GM12878 (cell line): ENCODE measurements at regions not wholly inside any gene's neighbourhood (a gene's known extent, or its start where the extent isn't known, plus 50 kb on each side); places are given as distances from the start of the nearest gene placed in this dataset.

Experiments
- ATAC-seq: fragments of 200-7000 bp; cut with Tn5 transposase; 3 replicates; pipeline ENCODE4 v1.9.1; 2020; ENCODE audit warnings: mild to moderate bottlenecking, moderate library complexity
- BruUV-seq: library from RNA; stranded (reverse); fragments of 400-500 nt; replicated peaks from 2 replicates; lab custom pipeline; 2021; lab: Mats Ljungman, UMichigan
- CTCF ChIA-PET: fragments of 300-600 bp; sonication (Branson Sonifier 250); formaldehyde crosslinking; extraction: SDS; loops from one replicate; lab custom pipeline; 2021; ENCODE audit warnings: inconsistent platforms; lab: Yijun Ruan, JAX
- POLR2A ChIA-PET: fragments of 350-600 bp; formaldehyde crosslinking; extraction: SDS; loops from one replicate; lab custom pipeline; 2021; ENCODE audit warnings: inconsistent platforms; lab: Charles Lee
- RAD21 ChIA-PET: fragments of 300-600 bp; sonication (Branson Sonifier 250); formaldehyde crosslinking; loops from one replicate; lab custom pipeline; 2023; ENCODE audit warnings: antibody characterized with exemption; ENCODE audit not compliant: unreplicated experiment; lab: Charles Lee
- SMC1A ChIA-PET: fragments of 300-600 bp; sonication (Branson Sonifier 250); formaldehyde crosslinking; loops from one replicate; lab custom pipeline; 2023; ENCODE audit not compliant: unreplicated experiment, uncharacterized antibody; lab: Charles Lee
- DNase-seq: peaks from one replicate; pipeline ENCODE4 v3.0.0-alpha.2; 2011; ENCODE audit warnings: low read depth, low spot score
- FAIRE-seq: peaks from 3 replicates; lab custom pipeline; 2011; peaks lifted over from hg19 to GRCh38; lab: Jason Lieb, UNC
- H2AFZ ChIP-seq: 2 replicates; pipeline ENCODE4 v1.6.0; 2011; ENCODE audit warnings: low read depth, low read length, control low read depth; ENCODE audit not compliant: control insufficient read depth
- H3K27ac ChIP-seq: 2 replicates; pipeline ENCODE4 v1.5.1; 2011; ENCODE audit warnings: control low read depth; ENCODE audit not compliant: control insufficient read depth, insufficient read depth
- H3K27me3 ChIP-seq, 2 experiments: replicated peaks in 1 of 2; 2 replicates each; pipeline versions ENCODE4 v1.6.0 to v1.6.1; 2011; ENCODE audit warnings: low read length in 1 of 2; ENCODE audit not compliant: control insufficient read depth in 2 of 2, insufficient read depth in 2 of 2
- H3K36me3 ChIP-seq, 2 experiments: 2 replicates each; pipeline ENCODE4 v1.5.1; 2011; ENCODE audit warnings: low read length in 1 of 2; ENCODE audit not compliant: control insufficient read depth in 2 of 2, insufficient read depth in 2 of 2
- H3K4me1 ChIP-seq: 2 replicates; pipeline ENCODE4 v1.6.1; 2011; ENCODE audit warnings: mild to moderate bottlenecking, low read length, moderate library complexity, mixed read lengths; ENCODE audit not compliant: control insufficient read depth, insufficient read depth
- H3K4me2 ChIP-seq: 2 replicates; pipeline ENCODE4 v1.6.0; 2011; ENCODE audit warnings: control low read depth; ENCODE audit not compliant: control insufficient read depth, insufficient read depth
- H3K4me3 ChIP-seq: fragments of 200-600 bp; sonication (generic); 2 replicates; pipeline ENCODE4 v1.5.1; 2016
- H3K79me2 ChIP-seq: 2 replicates; pipeline ENCODE4 v1.6.0; 2011; ENCODE audit warnings: low read length; ENCODE audit not compliant: control insufficient read depth, insufficient read depth
- H3K9ac ChIP-seq: 2 replicates; pipeline ENCODE4 v1.8.0; 2011; ENCODE audit warnings: low read length, control low read depth, mixed read lengths; ENCODE audit not compliant: control insufficient read depth, insufficient read depth
- H3K9me3 ChIP-seq: replicated peaks from 3 replicates; pipeline ENCODE4 v1.5.1; 2011; ENCODE audit warnings: mild to moderate bottlenecking, low read length; ENCODE audit not compliant: control insufficient read depth, insufficient read depth
- H4K20me1 ChIP-seq: 2 replicates; pipeline ENCODE4 v1.6.0; 2011; ENCODE audit not compliant: control insufficient read depth, insufficient read depth
- ATF2 ChIP-seq: IDR thresholded peaks from 2 replicates; pipeline ENCODE4 v1.6.1; 2012; ENCODE audit warnings: low read length, inconsistent platforms
- ATF3 ChIP-seq: IDR thresholded peaks from 2 replicates; pipeline ENCODE4 v1.6.1; 2011; ENCODE audit warnings: low read depth, mild to moderate bottlenecking, low read length, moderate library complexity, borderline replicate concordance; ENCODE audit errors: extremely low read depth
- ETV6 ChIP-seq, 2 experiments: fragments of 450-650 bp in 1 of 2; IDR thresholded peaks in 1 of 2; conservative IDR thresholded peaks in 1 of 2; 2 replicates each; pipeline ENCODE4 v1.6.1; 2014; ENCODE audit warnings: antibody characterized with exemption in 1 of 2, borderline replicate concordance in 1 of 2, low read depth in 1 of 2, mild to moderate bottlenecking in 1 of 2, moderate library complexity in 1 of 2
- MYC ChIP-seq: IDR thresholded peaks from 2 replicates; pipeline ENCODE4 v1.6.1; 2011; ENCODE audit warnings: mild to moderate bottlenecking, low read length, moderate library complexity, inconsistent platforms; ENCODE audit not compliant: insufficient read depth, insufficient replicate concordance, insufficient read length, severe bottlenecking
- NFYA ChIP-seq: IDR thresholded peaks from 2 replicates; pipeline ENCODE4 v1.6.1; 2011; ENCODE audit warnings: low read depth, mild to moderate bottlenecking, low read length, improper control_type of control experiment, borderline replicate concordance
- SPI1 ChIP-seq: IDR thresholded peaks from 2 replicates; pipeline ENCODE4 v1.6.1; 2011; ENCODE audit warnings: low read depth, mild to moderate bottlenecking, low read length, moderate library complexity, borderline replicate concordance; ENCODE audit not compliant: insufficient read depth
- WGBS: methylation state at CpG from one replicate; pipeline ENCODE4 v1.1.6; 2016; ENCODE audit warnings: low lambda C conversion rate; ENCODE audit not compliant: insufficient replicate concordance, insufficient coverage; ENCODE audit errors: missing lambda C conversion rate; 5-methylcytosine and 5-hydroxymethylcytosine counted together
- in situ Hi-C: fragments of 300-500 bp; cut with MboI; formaldehyde crosslinking; loops from 9 replicates; pipeline ENCODE4 v1.14.3; 2018; ENCODE audit warnings: mixed read lengths
- intact Hi-C: fragments of 100-400 bp; cut with micrococcal nuclease; formaldehyde crosslinking; loops from one replicate; pipeline ENCODE4 v1.14.2; 2022; ENCODE audit not compliant: unreplicated experiment

- WGBS = 21% methylated on average over 3 of the region's 3 CpGs
- Histone ChIP-seq H3K4me2 (no peak overlapping the region), H3K27me3 (no peaks in the 10 kb centered on the region), H2AFZ (no peak overlapping the region), H3K4me1 (no peaks in the 10 kb centered on the region), H3K9me3 (no peaks in the 10 kb centered on the region), H4K20me1 (no peaks in the 10 kb centered on the region), H3K9ac (no peak overlapping the region), H3K4me3 (no peak overlapping the region), H3K27ac (no peak overlapping the region), H3K36me3 (no peaks in the 10 kb centered on the region)
- ChIA-PET CTCF (no interaction called here), POLR2A (no interaction called here)
- FAIRE-seq = no peak
- intact Hi-C loops = no loop called here
- no peak for ATAC-seq
- TF ChIP-seq NFYA (no peak), ETV6 (conservative IDR thresholded peaks at IDR 0.05 in 1 of 2, IDR thresholded peaks at IDR 0.05 in 1 of 2; ENCODE audit: borderline replicate concordance in 1 of 2, low read depth in 1 of 2) (no peak)
- TF ChIP-seq, all 136 proteins: peak for 0
- no peak for DNase-seq
- in situ Hi-C loops = no loop called here
- RAD21 ChIA-PET = no interaction called here
- SMC1A ChIA-PET = no interaction called here
- BruUV-seq = no TSS peak
- no peaks in the 10 kb centered on the region for H3K79me2 ChIP-seq
These were observed 266.1 kb downstream of the TSHZ3 start for GRCh38 chr19:31083105-31083504.

GRCh38 chr19:31075146-31075655, 274.0 kb downstream of the TSHZ3 start:
- intact Hi-C loops (no loop called here), in situ Hi-C loops (no loop called here)
- H2AFZ ChIP-seq = no peak overlapping the region
- CTCF ChIA-PET = no interaction called here
- FAIRE-seq = no peak
- no peaks in the 10 kb centered on the region for H3K4me1 ChIP-seq
- no peaks in the 10 kb centered on the region for H4K20me1 ChIP-seq
- BruUV-seq = no TSS peak
- H3K9me3 ChIP-seq = no peaks in the 10 kb centered on the region
- H3K36me3 ChIP-seq = no peaks in the 10 kb centered on the region
- no peak overlapping the region for H3K9ac ChIP-seq
- RAD21 ChIA-PET = no interaction called here
- no peak for DNase-seq
- POLR2A ChIA-PET = no interaction called here
- ATAC-seq = no peak
- TF ChIP-seq ATF3 (no peak), MYC (no peak), ATF2 (no peak), SPI1 (no peak)
- H3K27me3 ChIP-seq = no peaks in the 10 kb centered on the region
- no peak overlapping the region for H3K27ac ChIP-seq
- 11% methylated on average over 6 of the region's 6 CpGs for WGBS
- no peaks in the 10 kb centered on the region for H3K79me2 ChIP-seq
- H3K4me3 ChIP-seq = no peak overlapping the region
- SMC1A ChIA-PET = no interaction called here
- no peak overlapping the region for H3K4me2 ChIP-seq
